ENCODE measurements at regions not wholly inside any gene's neighbourhood (a gene's known extent, or its start where the extent isn't known, plus 50 kb on each side); places are given as distances from the start of the nearest gene placed in this dataset.

- DNase-seq (ENCODE audit: low spot score): no peak
- peaks cover 4% of the 10 kb centered on the region for H3K27me3 Mint-ChIP-seq (ENCODE audit: insufficient read depth)
- no peak overlapping the region for H3K4me3 Mint-ChIP-seq
- intact Hi-C loops (cut with micrococcal nuclease): loop anchor here (1.0 to 10.0 kb wide), 8 partner anchors 61 to 694 kb away; partner anchors contain the start of genes BOC and USF3
- peaks cover under 1% of the 10 kb centered on the region for H3K4me1 Mint-ChIP-seq (ENCODE audit: low read depth)
- H3K36me3 Mint-ChIP-seq (ENCODE audit: low read depth): no peaks in the 10 kb centered on the region
- no peak overlapping the region for H3K27ac Mint-ChIP-seq
- no peaks in the 10 kb centered on the region for H3K9me3 Mint-ChIP-seq
Observed at GRCh38 chr3:113051787-113052186, 61.0 kb downstream of the GTPBP8 start.

- intact Hi-C loops (cut with micrococcal nuclease): loop anchor here (5.0 to 10.0 kb wide), 3 partner anchors 59 to 644 kb away; partner anchors contain the start of genes BOC and USF3
- H3K4me1 Mint-ChIP-seq (ENCODE audit: low read depth): peaks cover 6% of the 10 kb centered on the region
Observed at GRCh38 chr3:113053169-113053568, 62.4 kb downstream of the GTPBP8 start.

GRCh38 chr3:113054552-113054951 lies 63.8 kb downstream of the GTPBP8 start:
- H3K4me1 Mint-ChIP-seq (ENCODE audit: low read depth): peaks cover 6% of the 10 kb centered on the region
- no peak overlapping the region for H3K27ac Mint-ChIP-seq
- H3K27me3 Mint-ChIP-seq (ENCODE audit: insufficient read depth): no peaks in the 10 kb centered on the region
- DNase-seq (ENCODE audit: low spot score): no peak
- intact Hi-C loops (cut with micrococcal nuclease): loop anchor here (5.0 to 10.0 kb wide), 3 partner anchors 58 to 643 kb away; partner anchors contain the start of genes BOC and USF3
- H3K9me3 Mint-ChIP-seq: no peaks in the 10 kb centered on the region
- H3K4me3 Mint-ChIP-seq: no peak overlapping the region
- no peaks in the 10 kb centered on the region for H3K36me3 Mint-ChIP-seq (ENCODE audit: low read depth)

More at GRCh38 chr3:113053169-113053568, 62.4 kb downstream of the GTPBP8 start:
- no peak for DNase-seq (ENCODE audit: low spot score)
- no peak overlapping the region for H3K4me3 Mint-ChIP-seq
- no peaks in the 10 kb centered on the region for H3K36me3 Mint-ChIP-seq (ENCODE audit: low read depth)
- no peak overlapping the region for H3K27ac Mint-ChIP-seq
- peaks cover 2% of the 10 kb centered on the region for H3K27me3 Mint-ChIP-seq (ENCODE audit: insufficient read depth)
- no peaks in the 10 kb centered on the region for H3K9me3 Mint-ChIP-seq

GRCh38 chr3:113055201-113055600 lies 64.4 kb downstream of the GTPBP8 start:
- Mint-ChIP-seq H3K27ac (no peak overlapping the region), H3K9me3 (no peaks in the 10 kb centered on the region), H3K27me3 (ENCODE audit: insufficient read depth) (no peaks in the 10 kb centered on the region), H3K36me3 (ENCODE audit: low read depth) (no peaks in the 10 kb centered on the region), H3K4me1 (ENCODE audit: low read depth) (peaks cover 6% of the 10 kb centered on the region), H3K4me3 (no peak overlapping the region)
- no peak for DNase-seq (ENCODE audit: low spot score)
- intact Hi-C loops (cut with micrococcal nuclease): loop anchor here (10.0 kb wide), 1 partner anchor 160 kb away; the partner anchor contains the start of gene BOC

- Mint-ChIP-seq H3K36me3 (ENCODE audit: low read depth) (no peaks in the 10 kb centered on the region), H3K27ac (no peak overlapping the region), H3K4me3 (no peak overlapping the region), H3K27me3 (ENCODE audit: insufficient read depth) (no peaks in the 10 kb centered on the region), H3K4me1 (ENCODE audit: low read depth) (peaks cover 6% of the 10 kb centered on the region), H3K9me3 (no peaks in the 10 kb centered on the region)
- DNase-seq (ENCODE audit: low spot score): no peak
- intact Hi-C loops (cut with micrococcal nuclease): loop anchor here (10.0 kb wide), 1 partner anchor 159 kb away; the partner anchor contains the start of gene BOC
Observed at GRCh38 chr3:113055961-113056360, 65.2 kb downstream of the GTPBP8 start.

GRCh38 chr3:113057117-113057516 lies 66.3 kb downstream of the GTPBP8 start:
- DNase-seq (ENCODE audit: low spot score): no peak
- Mint-ChIP-seq H3K9me3 (no peaks in the 10 kb centered on the region), H3K27ac (no peak overlapping the region), H3K4me3 (no peak overlapping the region), H3K36me3 (ENCODE audit: low read depth) (peaks cover 4% of the 10 kb centered on the region), H3K27me3 (ENCODE audit: insufficient read depth) (no peaks in the 10 kb centered on the region), H3K4me1 (ENCODE audit: low read depth) (peaks cover 6% of the 10 kb centered on the region)
- intact Hi-C loops (cut with micrococcal nuclease): loop anchor here (10.0 kb wide), 1 partner anchor 158 kb away; the partner anchor contains the start of gene BOC

GRCh38 chr3:113058188-113058587 lies 67.4 kb downstream of the GTPBP8 start:
- Mint-ChIP-seq H3K4me3 (no peak overlapping the region), H3K4me1 (ENCODE audit: low read depth) (peaks cover 6% of the 10 kb centered on the region), H3K36me3 (ENCODE audit: low read depth) (peaks cover 12% of the 10 kb centered on the region), H3K27ac (no peak overlapping the region), H3K27me3 (ENCODE audit: insufficient read depth) (no peaks in the 10 kb centered on the region), H3K9me3 (no peaks in the 10 kb centered on the region)
- DNase-seq (ENCODE audit: low spot score): no peak
- intact Hi-C loops (cut with micrococcal nuclease): loop anchor here (10.0 kb wide), 1 partner anchor 157 kb away; the partner anchor contains the start of gene BOC

- peaks cover 22% of the 10 kb centered on the region for H3K36me3 Mint-ChIP-seq (ENCODE audit: low read depth)
- no peak overlapping the region for H3K27ac Mint-ChIP-seq
- H3K4me1 Mint-ChIP-seq (ENCODE audit: low read depth): no peaks in the 10 kb centered on the region
- no peaks in the 10 kb centered on the region for H3K27me3 Mint-ChIP-seq (ENCODE audit: insufficient read depth)
- H3K4me3 Mint-ChIP-seq: no peak overlapping the region
- intact Hi-C loops (cut with micrococcal nuclease): no loop called here
- H3K9me3 Mint-ChIP-seq: peaks cover 18% of the 10 kb centered on the region
- no peak for DNase-seq (ENCODE audit: low spot score)
Observed at GRCh38 chr3:113062705-113063104, 71.9 kb downstream of the GTPBP8 start.

- peaks cover 22% of the 10 kb centered on the region for H3K36me3 Mint-ChIP-seq (ENCODE audit: low read depth)
- no peaks in the 10 kb centered on the region for H3K4me1 Mint-ChIP-seq (ENCODE audit: low read depth)
- peaks cover 18% of the 10 kb centered on the region for H3K9me3 Mint-ChIP-seq
- no peaks in the 10 kb centered on the region for H3K27me3 Mint-ChIP-seq (ENCODE audit: insufficient read depth)
- H3K4me3 Mint-ChIP-seq: no peak overlapping the region
- no peak overlapping the region for H3K27ac Mint-ChIP-seq
- DNase-seq (ENCODE audit: low spot score): no peak
- intact Hi-C loops (cut with micrococcal nuclease): no loop called here
Observed at GRCh38 chr3:113063126-113063894, 72.5 kb downstream of the GTPBP8 start.

- Mint-ChIP-seq H3K4me1 (ENCODE audit: low read depth) (no peaks in the 10 kb centered on the region), H3K4me3 (no peak overlapping the region), H3K36me3 (ENCODE audit: low read depth) (peaks cover 22% of the 10 kb centered on the region), H3K9me3 (peaks cover 18% of the 10 kb centered on the region), H3K27ac (no peak overlapping the region), H3K27me3 (ENCODE audit: insufficient read depth) (no peaks in the 10 kb centered on the region)
- intact Hi-C loops (cut with micrococcal nuclease): no loop called here
- DNase-seq (ENCODE audit: low spot score): no peak
Observed at GRCh38 chr3:113064183-113064582, 73.4 kb downstream of the GTPBP8 start.

GRCh38 chr3:113065336-113065735 lies 74.6 kb downstream of the GTPBP8 start:
- DNase-seq (ENCODE audit: low spot score): no peak
- intact Hi-C loops (cut with micrococcal nuclease): no loop called here
- Mint-ChIP-seq H3K27me3 (ENCODE audit: insufficient read depth) (no peaks in the 10 kb centered on the region), H3K36me3 (ENCODE audit: low read depth) (peaks cover 22% of the 10 kb centered on the region), H3K4me1 (ENCODE audit: low read depth) (no peaks in the 10 kb centered on the region), H3K27ac (no peak overlapping the region), H3K9me3 (peaks cover 18% of the 10 kb centered on the region), H3K4me3 (no peak overlapping the region)

- Mint-ChIP-seq H3K36me3 (ENCODE audit: low read depth) (peaks cover 6% of the 10 kb centered on the region), H3K27me3 (ENCODE audit: insufficient read depth) (no peaks in the 10 kb centered on the region), H3K9me3 (peaks cover 18% of the 10 kb centered on the region), H3K4me1 (ENCODE audit: low read depth) (no peaks in the 10 kb centered on the region), H3K27ac (no peak overlapping the region), H3K4me3 (no peak overlapping the region)
- no peak for DNase-seq (ENCODE audit: low spot score)
- intact Hi-C loops (cut with micrococcal nuclease): no loop called here
Observed at GRCh38 chr3:113070072-113070640, 79.4 kb downstream of the GTPBP8 start.

- H3K4me3 Mint-ChIP-seq: no peak overlapping the region
- H3K27ac Mint-ChIP-seq: no peak overlapping the region
- H3K36me3 Mint-ChIP-seq (ENCODE audit: low read depth): peaks cover 3% of the 10 kb centered on the region
- intact Hi-C loops (cut with micrococcal nuclease): no loop called here
- H3K9me3 Mint-ChIP-seq: peaks cover 18% of the 10 kb centered on the region
- H3K27me3 Mint-ChIP-seq (ENCODE audit: insufficient read depth): no peaks in the 10 kb centered on the region
- no peaks in the 10 kb centered on the region for H3K4me1 Mint-ChIP-seq (ENCODE audit: low read depth)
- no peak for DNase-seq (ENCODE audit: low spot score)
Observed at GRCh38 chr3:113070681-113071113, 79.9 kb downstream of the GTPBP8 start.

All from activated T-helper 1 cell treated with anti-CD3 and anti-CD28 coated beads, Interleukin-12 subunit alpha, Interleukin-12 subunit beta, Interleukin-2, Interleukin-4 antibody, amounts not matched to agents 30 ng/mL and 10 ng/mL and 1 ng/mL, durations not matched to agents 14 hours and 24 hours and 36 hours (primary cell).